ENCODE measurements at regions not wholly inside any gene's neighbourhood (a gene's known extent, or its start where the extent isn't known, plus 50 kb on each side); places are given as distances from the start of the nearest gene placed in this dataset.

- TF ChIP-seq CTCF (IDR thresholded peaks at IDR 0.05 in 4 of 5, conservative IDR thresholded peaks at IDR 0.05 in 1 of 5) (no peak), POLR2A (IDR thresholded peaks at IDR 0.05) (no peak)
Observed at GRCh38 chr2:7096726-7097352, 179.6 kb downstream of the RNF144A start.
